Heart left ventricle (tissue), 13 donors: ENCODE measurements at regions not wholly inside any gene's neighbourhood (a gene's known extent, or its start where the extent isn't known, plus 50 kb on each side); places are given as distances from the start of the nearest gene placed in this dataset.

ENCODE experiments used
- POLR2A ChIP-seq, 2 donors: fragments of 450-650 bp; IDR thresholded peaks; one replicate each; pipeline ENCODE4 v1.6.1; 2017; ENCODE audit warnings: antibody characterized with exemption in 2 of 2, mild to moderate bottlenecking in 2 of 2, moderate library complexity in 2 of 2
- TF ChIP-seq, protein P1 (sequence below), 12 donors: fragments of 200-600 bp; sonication (generic) in 4 of 12; IDR thresholded peaks; one replicate each; pipeline versions ENCODE4 v1.5.0 to v1.8.0; 2018 to 2022; ENCODE audit warnings: antibody characterized with exemption in 12 of 12, mild to moderate bottlenecking in 5 of 12
- donor health status: ischemic (EF 13 %, LVEDD 7.1; RV severe dilation, severe dysfunction).
- donor health status: DM: no; HTN: yes; CAD: no.
- donor health status: DM: no; HTN: no; CAD: no.
- donor health status: ischemic (EF 25% LVEDD 6.9; RV normal size, moderate dysfunction).
- donor health status: ischemic (EF 25% LVEDD 5.7; RV mildly dilated, moderate dysfunction).
- donor health status: ischemic (EF 35%, LVEDD 5.7; RV mildly dilated, moderate dysfunction).
- donor health status: nonischemic (EF 11% LVEDD 7.7; RV severe dilation, severe dysfunction).
- donor health status: DM: yes; HTN: yes; CAD: no.
- donor health status: PGD.
- donor health status: ischemic (EF 29% LVEDD 5.4; RV normal size, mild dysfunction).
- donor health status: nonischemic (EF 23%, LVEDD 6.1; RV moderate dilation, normal function).

DNA sequence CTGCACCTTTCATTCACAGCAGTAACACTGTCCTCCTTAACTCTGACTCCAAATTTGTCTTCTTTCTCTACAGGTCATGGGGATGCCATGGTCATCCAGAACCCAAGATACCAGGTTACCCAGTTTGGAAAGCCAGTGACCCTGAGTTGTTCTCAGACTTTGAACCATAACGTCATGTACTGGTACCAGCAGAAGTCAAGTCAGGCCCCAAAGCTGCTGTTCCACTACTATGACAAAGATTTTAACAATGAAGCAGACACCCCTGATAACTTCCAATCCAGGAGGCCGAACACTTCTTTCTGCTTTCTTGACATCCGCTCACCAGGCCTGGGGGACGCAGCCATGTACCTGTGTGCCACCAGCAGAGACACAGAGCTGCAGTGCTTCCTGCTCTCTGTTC is 156.2 kb upstream of the PRSS1 start:
- TF ChIP-seq, protein P1, sequence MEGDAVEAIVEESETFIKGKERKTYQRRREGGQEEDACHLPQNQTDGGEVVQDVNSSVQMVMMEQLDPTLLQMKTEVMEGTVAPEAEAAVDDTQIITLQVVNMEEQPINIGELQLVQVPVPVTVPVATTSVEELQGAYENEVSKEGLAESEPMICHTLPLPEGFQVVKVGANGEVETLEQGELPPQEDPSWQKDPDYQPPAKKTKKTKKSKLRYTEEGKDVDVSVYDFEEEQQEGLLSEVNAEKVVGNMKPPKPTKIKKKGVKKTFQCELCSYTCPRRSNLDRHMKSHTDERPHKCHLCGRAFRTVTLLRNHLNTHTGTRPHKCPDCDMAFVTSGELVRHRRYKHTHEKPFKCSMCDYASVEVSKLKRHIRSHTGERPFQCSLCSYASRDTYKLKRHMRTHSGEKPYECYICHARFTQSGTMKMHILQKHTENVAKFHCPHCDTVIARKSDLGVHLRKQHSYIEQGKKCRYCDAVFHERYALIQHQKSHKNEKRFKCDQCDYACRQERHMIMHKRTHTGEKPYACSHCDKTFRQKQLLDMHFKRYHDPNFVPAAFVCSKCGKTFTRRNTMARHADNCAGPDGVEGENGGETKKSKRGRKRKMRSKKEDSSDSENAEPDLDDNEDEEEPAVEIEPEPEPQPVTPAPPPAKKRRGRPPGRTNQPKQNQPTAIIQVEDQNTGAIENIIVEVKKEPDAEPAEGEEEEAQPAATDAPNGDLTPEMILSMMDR (IDR thresholded peaks at IDR 0.05) = no peak
- TF ChIP-seq POLR2A (IDR thresholded peaks at IDR 0.05) = no peak
